ENCODE measurements at regions not wholly inside any gene's neighbourhood (a gene's known extent, or its start where the extent isn't known, plus 50 kb on each side); places are given as distances from the start of the nearest gene placed in this dataset.

DNA sequence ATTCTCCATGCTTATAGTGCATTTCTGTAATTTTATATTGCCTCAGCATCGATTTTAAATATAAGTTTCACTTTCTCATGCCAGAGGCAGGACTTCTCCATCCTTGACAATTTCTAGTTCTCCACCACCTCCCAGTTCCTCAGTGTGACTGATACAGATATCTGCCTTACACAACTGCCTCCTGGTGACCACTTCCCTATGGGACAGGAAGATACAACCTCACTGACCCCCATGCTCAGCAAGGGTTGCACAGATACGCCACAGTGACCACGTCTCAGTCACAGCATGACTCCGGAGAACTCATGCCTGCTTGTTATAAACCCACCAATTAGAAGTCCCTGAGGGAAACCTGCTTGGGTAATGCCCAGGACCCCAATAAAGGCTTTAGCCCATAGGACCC, 284.0 kb upstream of the MC4R start:
- Histone ChIP-seq H3K79me2 (ENCODE audit: control insufficient read depth, insufficient read depth, low read length) (no peaks in the 10 kb centered on the region), H3K9me1 (ENCODE audit: control insufficient read depth, insufficient read depth, low read length) (no peaks in the 10 kb centered on the region), H3K4me1 (replicated peaks in 1 of 2; ENCODE audit: control insufficient read depth in 2 of 2, insufficient read depth in 2 of 2, low read length in 2 of 2) (no peaks in the 10 kb centered on the region), H4K20me1 (replicated peaks; ENCODE audit: control insufficient read depth, insufficient read depth, low read length) (no peaks in the 10 kb centered on the region), H3K27me3 (ENCODE audit: control insufficient read depth in 2 of 2, insufficient read depth in 2 of 2, low read length in 2 of 2) (no peaks in the 10 kb centered on the region), H3K9me3 (replicated peaks; ENCODE audit: control insufficient read depth, insufficient read depth, low read depth, low read length) (no peaks in the 10 kb centered on the region), H3K4me2 (ENCODE audit: insufficient read depth, low read length) (no peak overlapping the region), H3K27ac (ENCODE audit: extremely low read depth, low read depth, low read length) (no peak overlapping the region), H3K9ac (ENCODE audit: insufficient read depth in 1 of 2, low read depth in 2 of 2, low read length in 2 of 2) (no peak overlapping the region), H3K36me3 (ENCODE audit: control insufficient read depth, insufficient read depth, low read length) (no peaks in the 10 kb centered on the region), H3K4me3 (no peak overlapping the region), H2AFZ (ENCODE audit: low read depth, low read length) (no peak overlapping the region)
- no peak for FAIRE-seq
- ChIA-PET CTCF (ENCODE audit: low intra/inter-chr PET ratio) (no interaction called here), POLR2A (no interaction called here)
- TF ChIP-seq EP300 (IDR thresholded peaks at IDR 0.05; ENCODE audit: low read length) (no peak), ZNF134 (CRISPR knock-in tag; conservative IDR thresholded peaks at IDR 0.05) (no peak), ZNF644 (tag; IDR thresholded peaks at IDR 0.05; ENCODE audit: low read depth) (no peak), GABPB2 (CRISPR knock-in tag; conservative IDR thresholded peaks at IDR 0.05) (no peak)
- BruUV-seq (replicated peaks), result no TSS peak
- DNase-seq (ENCODE audit: extremely low read depth in 1 of 4, low spot score in 3 of 4), result no peak
- WGBS (ENCODE audit: insufficient coverage, low coverage, missing lambda C conversion rate), result 6% methylated on average over 3 of the region's 4 CpGs
- in situ Hi-C loops (cut with MboI) (no loop called here), intact Hi-C loops (cut with micrococcal nuclease) (no loop called here)
- no peak for ATAC-seq

DNA sequence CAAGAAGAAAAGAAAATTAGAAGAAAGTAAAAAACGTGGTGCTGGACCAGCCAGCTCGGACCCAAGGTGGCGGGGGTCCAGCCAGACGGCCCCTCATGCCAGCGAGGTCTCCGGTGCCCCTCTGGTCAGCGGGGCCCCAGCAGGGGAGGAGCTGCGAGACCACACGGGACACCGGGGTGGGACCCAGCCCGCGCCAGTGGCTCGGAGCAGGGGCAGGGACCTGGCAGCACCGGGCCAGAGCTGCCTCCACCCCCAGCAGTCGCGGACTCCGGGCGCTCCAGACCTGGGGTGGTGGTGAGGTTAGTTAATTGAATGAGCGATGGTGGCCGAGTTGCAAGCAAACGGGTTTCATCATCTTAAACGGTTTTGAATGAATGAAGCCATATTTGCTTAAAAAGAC, 289.9 kb upstream of the MC4R start:
- no peak overlapping the region for H3K27ac ChIP-seq (ENCODE audit: extremely low read depth, low read depth, low read length)
- BruUV-seq (replicated peaks), result no TSS peak
- no peaks in the 10 kb centered on the region for H3K27me3 ChIP-seq (ENCODE audit: control insufficient read depth in 2 of 2, insufficient read depth in 2 of 2, low read length in 2 of 2)
- in situ Hi-C loops (cut with MboI), result no loop called here
- no peaks in the 10 kb centered on the region for H3K4me1 ChIP-seq (replicated peaks in 1 of 2; ENCODE audit: control insufficient read depth in 2 of 2, insufficient read depth in 2 of 2, low read length in 2 of 2)
- no peak overlapping the region for H3K4me2 ChIP-seq (ENCODE audit: insufficient read depth, low read length)
- no peaks in the 10 kb centered on the region for H4K20me1 ChIP-seq (replicated peaks; ENCODE audit: control insufficient read depth, insufficient read depth, low read length)
- no peaks in the 10 kb centered on the region for H3K79me2 ChIP-seq (ENCODE audit: control insufficient read depth, insufficient read depth, low read length)
- FAIRE-seq, result no peak
- CTCF ChIA-PET (ENCODE audit: low intra/inter-chr PET ratio), result no interaction called here
- no peaks in the 10 kb centered on the region for H3K9me1 ChIP-seq (ENCODE audit: control insufficient read depth, insufficient read depth, low read length)
- H2AFZ ChIP-seq (ENCODE audit: low read depth, low read length), result no peak overlapping the region
- no peaks in the 10 kb centered on the region for H3K9me3 ChIP-seq (replicated peaks; ENCODE audit: control insufficient read depth, insufficient read depth, low read depth, low read length)
- POLR2A ChIA-PET, result no interaction called here
- H3K36me3 ChIP-seq (ENCODE audit: control insufficient read depth, insufficient read depth, low read length), result no peaks in the 10 kb centered on the region
- no peak for DNase-seq (ENCODE audit: extremely low read depth in 1 of 4, low spot score in 3 of 4)
- under 1% methylated on average over 17 of the region's 22 CpGs for WGBS (ENCODE audit: insufficient coverage, low coverage, missing lambda C conversion rate)
- H3K9ac ChIP-seq (ENCODE audit: insufficient read depth in 1 of 2, low read depth in 2 of 2, low read length in 2 of 2), result no peak overlapping the region
- ATAC-seq, result no peak
- no peak overlapping the region for H3K4me3 ChIP-seq
- intact Hi-C loops (cut with micrococcal nuclease), result no loop called here
- TF ChIP-seq TCF7L2 (IDR thresholded peaks at IDR 0.05; ENCODE audit: low read depth, low read length), result no peak
- TF ChIP-seq, protein P1, sequence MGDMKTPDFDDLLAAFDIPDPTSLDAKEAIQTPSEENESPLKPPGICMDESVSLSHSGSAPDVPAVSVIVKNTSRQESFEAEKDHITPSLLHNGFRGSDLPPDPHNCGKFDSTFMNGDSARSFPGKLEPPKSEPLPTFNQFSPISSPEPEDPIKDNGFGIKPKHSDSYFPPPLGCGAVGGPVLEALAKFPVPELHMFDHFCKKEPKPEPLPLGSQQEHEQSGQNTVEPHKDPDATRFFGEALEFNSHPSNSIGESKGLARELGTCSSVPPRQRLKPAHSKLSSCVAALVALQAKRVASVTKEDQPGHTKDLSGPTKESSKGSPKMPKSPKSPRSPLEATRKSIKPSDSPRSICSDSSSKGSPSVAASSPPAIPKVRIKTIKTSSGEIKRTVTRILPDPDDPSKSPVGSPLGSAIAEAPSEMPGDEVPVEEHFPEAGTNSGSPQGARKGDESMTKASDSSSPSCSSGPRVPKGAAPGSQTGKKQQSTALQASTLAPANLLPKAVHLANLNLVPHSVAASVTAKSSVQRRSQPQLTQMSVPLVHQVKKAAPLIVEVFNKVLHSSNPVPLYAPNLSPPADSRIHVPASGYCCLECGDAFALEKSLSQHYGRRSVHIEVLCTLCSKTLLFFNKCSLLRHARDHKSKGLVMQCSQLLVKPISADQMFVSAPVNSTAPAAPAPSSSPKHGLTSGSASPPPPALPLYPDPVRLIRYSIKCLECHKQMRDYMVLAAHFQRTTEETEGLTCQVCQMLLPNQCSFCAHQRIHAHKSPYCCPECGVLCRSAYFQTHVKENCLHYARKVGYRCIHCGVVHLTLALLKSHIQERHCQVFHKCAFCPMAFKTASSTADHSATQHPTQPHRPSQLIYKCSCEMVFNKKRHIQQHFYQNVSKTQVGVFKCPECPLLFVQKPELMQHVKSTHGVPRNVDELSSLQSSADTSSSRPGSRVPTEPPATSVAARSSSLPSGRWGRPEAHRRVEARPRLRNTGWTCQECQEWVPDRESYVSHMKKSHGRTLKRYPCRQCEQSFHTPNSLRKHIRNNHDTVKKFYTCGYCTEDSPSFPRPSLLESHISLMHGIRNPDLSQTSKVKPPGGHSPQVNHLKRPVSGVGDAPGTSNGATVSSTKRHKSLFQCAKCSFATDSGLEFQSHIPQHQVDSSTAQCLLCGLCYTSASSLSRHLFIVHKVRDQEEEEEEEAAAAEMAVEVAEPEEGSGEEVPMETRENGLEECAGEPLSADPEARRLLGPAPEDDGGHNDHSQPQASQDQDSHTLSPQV (IDR thresholded peaks at IDR 0.05), result no peak
- TF ChIP-seq, protein P2, sequence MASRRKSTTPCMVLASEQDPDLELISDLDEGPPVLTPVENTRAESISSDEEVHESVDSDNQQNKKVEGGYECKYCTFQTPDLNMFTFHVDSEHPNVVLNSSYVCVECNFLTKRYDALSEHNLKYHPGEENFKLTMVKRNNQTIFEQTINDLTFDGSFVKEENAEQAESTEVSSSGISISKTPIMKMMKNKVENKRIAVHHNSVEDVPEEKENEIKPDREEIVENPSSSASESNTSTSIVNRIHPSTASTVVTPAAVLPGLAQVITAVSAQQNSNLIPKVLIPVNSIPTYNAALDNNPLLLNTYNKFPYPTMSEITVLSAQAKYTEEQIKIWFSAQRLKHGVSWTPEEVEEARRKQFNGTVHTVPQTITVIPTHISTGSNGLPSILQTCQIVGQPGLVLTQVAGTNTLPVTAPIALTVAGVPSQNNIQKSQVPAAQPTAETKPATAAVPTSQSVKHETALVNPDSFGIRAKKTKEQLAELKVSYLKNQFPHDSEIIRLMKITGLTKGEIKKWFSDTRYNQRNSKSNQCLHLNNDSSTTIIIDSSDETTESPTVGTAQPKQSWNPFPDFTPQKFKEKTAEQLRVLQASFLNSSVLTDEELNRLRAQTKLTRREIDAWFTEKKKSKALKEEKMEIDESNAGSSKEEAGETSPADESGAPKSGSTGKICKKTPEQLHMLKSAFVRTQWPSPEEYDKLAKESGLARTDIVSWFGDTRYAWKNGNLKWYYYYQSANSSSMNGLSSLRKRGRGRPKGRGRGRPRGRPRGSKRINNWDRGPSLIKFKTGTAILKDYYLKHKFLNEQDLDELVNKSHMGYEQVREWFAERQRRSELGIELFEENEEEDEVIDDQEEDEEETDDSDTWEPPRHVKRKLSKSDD (conservative IDR thresholded peaks at IDR 0.05; ENCODE audit: low read length), result no peak
- no peak for TF ChIP-seq HOXB6 (CRISPR knock-in tag; IDR thresholded peaks at IDR 0.05; ENCODE audit: borderline replicate concordance)
- no peak for TF ChIP-seq CREB1 (IDR thresholded peaks at IDR 0.05)
- no peak for TF ChIP-seq CREB1 (CRISPR knock-in tag; IDR thresholded peaks at IDR 0.05)
- TF ChIP-seq MAFK (IDR thresholded peaks at IDR 0.05; ENCODE audit: low read length), result no peak
- TF ChIP-seq STAT5A (IDR thresholded peaks at IDR 0.05; ENCODE audit: borderline replicate concordance, low read length), result no peak
